ENCODE measurements at regions not wholly inside any gene's neighbourhood (a gene's known extent, or its start where the extent isn't known, plus 50 kb on each side); places are given as distances from the start of the nearest gene placed in this dataset.

DNA sequence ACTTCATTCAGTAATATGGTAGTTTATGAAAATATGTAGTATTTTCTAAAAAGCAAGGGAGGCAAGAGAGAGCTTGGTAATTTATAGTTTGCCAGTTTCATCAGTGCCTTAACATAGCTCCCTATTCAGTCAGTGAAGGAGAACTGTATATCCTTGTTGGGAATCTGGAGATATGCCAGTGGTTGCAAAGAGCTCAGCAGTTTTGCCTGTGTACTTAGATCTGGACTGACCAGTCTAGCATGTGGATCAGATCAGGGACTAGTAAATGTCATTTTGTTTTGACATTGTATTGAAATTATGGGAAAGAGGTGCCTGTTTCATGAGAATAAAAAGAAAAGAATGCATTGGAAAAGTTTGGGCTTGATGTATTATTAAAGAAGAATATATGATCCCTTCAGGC is 88.6 kb downstream of the ZIC3 start:
- Histone ChIP-seq H3K27me3 (ENCODE audit: insufficient read depth, low read length, poor library complexity, severe bottlenecking) (no peaks in the 10 kb centered on the region), H2AFZ (ENCODE audit: low read length) (no peak overlapping the region), H3K4me1 (ENCODE audit: insufficient read depth, low read length, poor library complexity, severe bottlenecking) (no peaks in the 10 kb centered on the region), H3K79me2 (ENCODE audit: insufficient read depth, low read length) (no peaks in the 10 kb centered on the region), H3K9ac (ENCODE audit: low read depth, low read length, poor library complexity, severe bottlenecking) (no peak overlapping the region), H4K20me1 (ENCODE audit: insufficient read depth, low read length, poor library complexity, severe bottlenecking) (no peaks in the 10 kb centered on the region), H3K9me2 (replicated peaks; ENCODE audit: low read depth, low read length) (no peaks in the 10 kb centered on the region), H3K36me3 (ENCODE audit: insufficient read depth, low read length) (no peaks in the 10 kb centered on the region), H3K9me3 (ENCODE audit: insufficient read depth, low read depth, low read length) (no peaks in the 10 kb centered on the region), H3K4me3 (ENCODE audit: low read length, poor library complexity, severe bottlenecking) (no peak overlapping the region), H3F3A (ENCODE audit: low read depth) (no peaks in the 10 kb centered on the region), H3K4me2 (ENCODE audit: low read depth, low read length, poor library complexity, severe bottlenecking) (no peak overlapping the region)
- no peak for TF ChIP-seq EZH2phosphoT487 (IDR thresholded peaks at IDR 0.05; ENCODE audit: borderline replicate concordance)
- TF ChIP-seq CTCF (conservative IDR thresholded peaks at IDR 0.05; ENCODE audit: low read length), result no peak

DNA sequence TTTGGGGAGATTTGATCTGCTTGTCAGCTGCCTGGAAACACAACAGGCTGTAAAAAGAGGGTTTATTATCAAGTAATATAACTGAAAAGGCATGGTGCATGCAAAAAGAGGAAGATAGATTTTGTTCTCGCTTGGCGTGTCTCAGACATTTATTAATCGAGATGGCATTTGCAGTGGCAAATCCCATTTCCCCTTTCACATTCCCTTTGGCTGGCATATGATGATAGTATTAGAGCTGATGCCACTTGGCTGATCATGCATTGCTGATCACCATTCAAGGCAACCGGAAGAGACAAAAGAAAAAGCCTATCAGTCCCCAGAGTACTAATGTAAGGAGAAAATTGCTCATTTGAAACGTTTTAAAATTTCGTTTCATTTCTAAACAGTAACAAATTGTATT is 101.8 kb downstream of the ZIC3 start:
- TF ChIP-seq CTCF (conservative IDR thresholded peaks at IDR 0.05; ENCODE audit: low read length), result no peak
- no peak for TF ChIP-seq EZH2phosphoT487 (IDR thresholded peaks at IDR 0.05; ENCODE audit: borderline replicate concordance)
- no peaks in the 10 kb centered on the region for H3K9me2 ChIP-seq (replicated peaks; ENCODE audit: low read depth, low read length)
- no peaks in the 10 kb centered on the region for H3F3A ChIP-seq (ENCODE audit: low read depth)
- no peaks in the 10 kb centered on the region for H3K27me3 ChIP-seq (ENCODE audit: insufficient read depth, low read length, poor library complexity, severe bottlenecking)
- no peak overlapping the region for H2AFZ ChIP-seq (ENCODE audit: low read length)
- no peaks in the 10 kb centered on the region for H3K4me1 ChIP-seq (ENCODE audit: insufficient read depth, low read length, poor library complexity, severe bottlenecking)
- H3K9me3 ChIP-seq (ENCODE audit: insufficient read depth, low read depth, low read length), result no peaks in the 10 kb centered on the region
- H4K20me1 ChIP-seq (ENCODE audit: insufficient read depth, low read length, poor library complexity, severe bottlenecking), result no peaks in the 10 kb centered on the region
- H3K9ac ChIP-seq (ENCODE audit: low read depth, low read length, poor library complexity, severe bottlenecking), result no peak overlapping the region
- H3K4me3 ChIP-seq (ENCODE audit: low read length, poor library complexity, severe bottlenecking), result no peak overlapping the region
- H3K79me2 ChIP-seq (ENCODE audit: insufficient read depth, low read length), result no peaks in the 10 kb centered on the region
- H3K36me3 ChIP-seq (ENCODE audit: insufficient read depth, low read length), result no peaks in the 10 kb centered on the region
- H3K4me2 ChIP-seq (ENCODE audit: low read depth, low read length, poor library complexity, severe bottlenecking), result no peak overlapping the region

GRCh38 chrX:137684591-137684990 is 118.7 kb downstream of the ZIC3 start:
- H3K9me2 ChIP-seq (replicated peaks; ENCODE audit: low read depth, low read length), result no peaks in the 10 kb centered on the region
- no peak overlapping the region for H3K4me2 ChIP-seq (ENCODE audit: low read depth, low read length, poor library complexity, severe bottlenecking)
- no peak for TF ChIP-seq CTCF (conservative IDR thresholded peaks at IDR 0.05; ENCODE audit: low read length)
- no peak for TF ChIP-seq EZH2phosphoT487 (IDR thresholded peaks at IDR 0.05; ENCODE audit: borderline replicate concordance)
- H3F3A ChIP-seq (ENCODE audit: low read depth), result no peaks in the 10 kb centered on the region
- no peaks in the 10 kb centered on the region for H3K9me3 ChIP-seq (ENCODE audit: insufficient read depth, low read depth, low read length)
- H3K4me1 ChIP-seq (ENCODE audit: insufficient read depth, low read length, poor library complexity, severe bottlenecking), result no peaks in the 10 kb centered on the region
- H3K36me3 ChIP-seq (ENCODE audit: insufficient read depth, low read length), result no peaks in the 10 kb centered on the region
- H3K27me3 ChIP-seq (ENCODE audit: insufficient read depth, low read length, poor library complexity, severe bottlenecking), result no peaks in the 10 kb centered on the region
- H3K4me3 ChIP-seq (ENCODE audit: low read length, poor library complexity, severe bottlenecking), result no peak overlapping the region
- no peaks in the 10 kb centered on the region for H3K79me2 ChIP-seq (ENCODE audit: insufficient read depth, low read length)
- no peaks in the 10 kb centered on the region for H4K20me1 ChIP-seq (ENCODE audit: insufficient read depth, low read length, poor library complexity, severe bottlenecking)
- no peak overlapping the region for H3K9ac ChIP-seq (ENCODE audit: low read depth, low read length, poor library complexity, severe bottlenecking)
- no peak overlapping the region for H2AFZ ChIP-seq (ENCODE audit: low read length)
